HG02759 (cell line): ENCODE measurements at regions not wholly inside any gene's neighbourhood (a gene's known extent, or its start where the extent isn't known, plus 50 kb on each side); places are given as distances from the start of the nearest gene placed in this dataset.
"Not testable (repeated sequence)": the region's sequence is repeated elsewhere in the genome, so short reads cannot be mapped to it uniquely, and the experiment has no call there.

Experiments
- ATAC-seq: cut with Tn5 transposase; IDR thresholded peaks from one replicate; pipeline ENCODE4 v1.9.1; 2021; ENCODE audit warnings: mild to moderate bottlenecking, moderate library complexity; ENCODE audit not compliant: unreplicated experiment

GRCh38 chr6:144392536-144392935, 107.4 kb downstream of the UTRN start:
- no peak for ATAC-seq

- ATAC-seq: no peak
Measured at GRCh38 chr6:144394210-144394609, 109.1 kb downstream of the UTRN start.

- no peak for ATAC-seq
Measured at GRCh38 chr6:144395014-144395413, 109.9 kb downstream of the UTRN start.

GRCh38 chr6:144395826-144396225, 110.7 kb downstream of the UTRN start:
- ATAC-seq: no peak

- ATAC-seq: no peak
Measured at GRCh38 chr6:144397141-144397540, 112.0 kb downstream of the UTRN start.

GRCh38 chr6:144400321-144400720, 115.2 kb downstream of the UTRN start:
- no peak for ATAC-seq

- no peak for ATAC-seq
Measured at GRCh38 chr6:144401736-144402733, 116.9 kb downstream of the UTRN start.

- no peak for ATAC-seq
Measured at GRCh38 chr6:144402750-144403149, 117.6 kb downstream of the UTRN start.

GRCh38 chr6:144405163-144405562, 120.0 kb downstream of the UTRN start:
- ATAC-seq: no peak

GRCh38 chr6:144406796-144407195, 121.7 kb downstream of the UTRN start:
- no peak for ATAC-seq

- no peak for ATAC-seq
Measured at GRCh38 chr6:144408161-144408560, 123.0 kb downstream of the UTRN start.

- ATAC-seq: no peak
Measured at GRCh38 chr6:144410059-144410458, 124.9 kb downstream of the UTRN start.

GRCh38 chr6:144410574-144410973, 125.4 kb downstream of the UTRN start:
- ATAC-seq: not testable (repeated sequence)

GRCh38 chr6:144411531-144412165, 126.5 kb downstream of the UTRN start:
- no peak for ATAC-seq

- ATAC-seq: no peak
Measured at GRCh38 chr6:144413418-144413817, 128.3 kb downstream of the UTRN start.

GRCh38 chr6:144415014-144415413, 129.9 kb downstream of the UTRN start:
- no peak for ATAC-seq

GRCh38 chr6:144415835-144416237, 130.7 kb downstream of the UTRN start:
- ATAC-seq: no peak

GRCh38 chr6:144416244-144416643, 131.1 kb downstream of the UTRN start:
- no peak for ATAC-seq

- no peak for ATAC-seq
Measured at GRCh38 chr6:144416773-144417172, 131.6 kb downstream of the UTRN start.

GRCh38 chr6:144417681-144418080, 132.5 kb downstream of the UTRN start:
- ATAC-seq: no peak

GRCh38 chr6:144418959-144419545, 133.9 kb downstream of the UTRN start:
- no peak for ATAC-seq

- no peak for ATAC-seq
Measured at GRCh38 chr6:144423167-144423566, 138.0 kb downstream of the UTRN start.
